ENCODE measurements at regions not wholly inside any gene's neighbourhood (a gene's known extent, or its start where the extent isn't known, plus 50 kb on each side); places are given as distances from the start of the nearest gene placed in this dataset.

DNA sequence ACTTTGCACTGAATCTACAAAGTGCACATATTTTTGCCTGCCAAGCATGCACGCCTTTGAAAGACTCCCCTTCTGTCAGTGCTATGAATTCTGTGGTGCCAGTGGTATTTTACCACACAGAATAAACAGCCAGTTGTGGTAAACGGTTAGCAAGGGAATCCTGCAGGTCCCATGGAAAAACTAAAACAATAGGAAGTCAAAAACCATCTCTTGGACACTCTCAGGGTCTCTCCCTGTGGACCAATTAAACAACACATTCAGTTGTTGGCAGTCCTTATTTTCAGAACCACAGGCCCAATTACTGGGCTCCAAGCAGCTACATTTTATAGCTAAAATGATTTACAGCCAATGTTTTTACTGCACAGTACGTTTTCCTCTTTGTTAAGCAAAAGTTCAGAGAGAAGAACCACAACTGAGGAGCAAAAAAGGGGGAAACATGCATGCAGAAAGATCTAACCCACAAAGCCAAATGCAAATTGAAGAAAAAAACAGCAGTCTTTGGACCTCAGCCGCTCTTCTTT, 116.9 kb downstream of the KCTD12 start:
- Histone ChIP-seq H3K27me3 (ENCODE audit: control insufficient read depth in 3 of 3, insufficient read depth in 3 of 3, low read length in 3 of 3) (no peaks in the 10 kb centered on the region), H3K4me3 (ENCODE audit: low read depth in 1 of 3, low read length in 3 of 3) (no peak overlapping the region), H3K4me1 (ENCODE audit: control insufficient read depth in 3 of 3, insufficient read depth in 2 of 3, low read depth in 1 of 3, low read length in 2 of 3) (no peaks in the 10 kb centered on the region), H3K36me3 (ENCODE audit: control insufficient read depth in 3 of 3, insufficient read depth in 2 of 3, low read depth in 1 of 3, low read length in 3 of 3) (no peaks in the 10 kb centered on the region), H3K27ac (ENCODE audit: low read depth in 1 of 3, low read length in 2 of 3) (no peak overlapping the region), H3K9me3 (ENCODE audit: control insufficient read depth in 2 of 2, insufficient read depth in 1 of 2, low read depth in 1 of 2, low read length in 1 of 2) (no peaks in the 10 kb centered on the region)
- DNase-seq (no peak), FAIRE-seq (no peak)
- 46 to 57% (median 50%) methylated on average over 4 of the region's 4 CpGs for WGBS, 3 donors

DNA sequence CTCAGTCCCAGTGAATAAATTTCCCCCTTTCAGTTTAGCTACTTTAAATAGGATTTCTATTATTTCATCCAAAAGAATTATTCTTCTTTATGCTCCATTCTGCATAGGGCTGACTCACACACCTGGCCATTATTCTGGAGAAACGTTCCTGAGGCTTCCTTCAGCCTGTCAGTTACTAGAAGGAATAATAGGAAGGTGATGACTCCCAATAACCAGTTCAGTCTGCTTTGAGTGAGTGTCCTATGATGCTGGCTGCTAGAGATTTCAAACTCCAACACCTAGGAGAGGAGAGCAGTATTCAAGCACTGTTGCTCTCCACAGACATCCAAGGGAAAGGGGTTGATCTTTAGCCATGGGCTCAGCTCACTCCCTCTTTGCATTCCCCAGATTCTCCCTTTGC, 117.8 kb downstream of the KCTD12 start:
- H3K9me3 ChIP-seq (ENCODE audit: control insufficient read depth in 2 of 2, insufficient read depth in 1 of 2, low read depth in 1 of 2, low read length in 1 of 2): no peaks in the 10 kb centered on the region
- H3K27me3 ChIP-seq (ENCODE audit: control insufficient read depth in 3 of 3, insufficient read depth in 3 of 3, low read length in 3 of 3): no peaks in the 10 kb centered on the region
- H3K36me3 ChIP-seq (ENCODE audit: control insufficient read depth in 3 of 3, insufficient read depth in 2 of 3, low read depth in 1 of 3, low read length in 3 of 3): no peaks in the 10 kb centered on the region
- DNase-seq: no peak
- H3K4me3 ChIP-seq (ENCODE audit: low read depth in 1 of 3, low read length in 3 of 3): no peak overlapping the region
- no peak overlapping the region for H3K27ac ChIP-seq (ENCODE audit: low read depth in 1 of 3, low read length in 2 of 3)
- FAIRE-seq: no peak
- H3K4me1 ChIP-seq (ENCODE audit: control insufficient read depth in 3 of 3, insufficient read depth in 2 of 3, low read depth in 1 of 3, low read length in 2 of 3): no peaks in the 10 kb centered on the region
- 57 to 73% (median 61%) methylated on average over 1 of the region's 1 CpG for WGBS, 3 donors

DNA sequence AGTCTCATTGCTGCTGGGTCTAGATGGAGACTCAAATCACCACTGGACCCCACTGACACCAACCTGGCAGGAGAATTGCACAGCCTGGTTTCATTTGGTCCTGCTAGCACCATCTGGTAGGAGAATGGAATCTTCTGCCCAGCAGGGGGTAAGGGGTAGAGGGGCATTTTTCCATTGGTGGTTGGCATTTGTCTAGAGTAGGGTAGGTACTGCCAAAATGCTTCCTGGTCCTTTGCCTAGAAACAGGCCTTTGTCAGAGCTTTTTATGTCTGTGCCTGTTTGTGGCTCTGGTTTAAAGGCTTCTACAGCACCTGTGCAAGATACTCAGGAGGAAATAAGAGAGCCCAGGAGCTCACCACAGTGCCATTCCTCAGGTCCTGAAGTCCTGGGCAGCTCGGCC, 121.3 kb downstream of the KCTD12 start:
- Histone ChIP-seq H3K27me3 (ENCODE audit: control insufficient read depth in 3 of 3, insufficient read depth in 3 of 3, low read length in 3 of 3) (no peaks in the 10 kb centered on the region), H3K4me1 (ENCODE audit: control insufficient read depth in 3 of 3, insufficient read depth in 2 of 3, low read depth in 1 of 3, low read length in 2 of 3) (no peaks in the 10 kb centered on the region), H3K36me3 (ENCODE audit: control insufficient read depth in 3 of 3, insufficient read depth in 2 of 3, low read depth in 1 of 3, low read length in 3 of 3) (no peaks in the 10 kb centered on the region), H3K9me3 (ENCODE audit: control insufficient read depth in 2 of 2, insufficient read depth in 1 of 2, low read depth in 1 of 2, low read length in 1 of 2) (no peaks in the 10 kb centered on the region), H3K27ac (ENCODE audit: low read depth in 1 of 3, low read length in 2 of 3) (peak overlapping the region in 1 of 3 donors; percentile 1), H3K4me3 (ENCODE audit: low read depth in 1 of 3, low read length in 3 of 3) (no peak overlapping the region)
- 67 to 83% (median 83%) methylated on average over 1 of the region's 1 CpG for WGBS, 3 donors
- DNase-seq (no peak), FAIRE-seq (no peak)

DNA sequence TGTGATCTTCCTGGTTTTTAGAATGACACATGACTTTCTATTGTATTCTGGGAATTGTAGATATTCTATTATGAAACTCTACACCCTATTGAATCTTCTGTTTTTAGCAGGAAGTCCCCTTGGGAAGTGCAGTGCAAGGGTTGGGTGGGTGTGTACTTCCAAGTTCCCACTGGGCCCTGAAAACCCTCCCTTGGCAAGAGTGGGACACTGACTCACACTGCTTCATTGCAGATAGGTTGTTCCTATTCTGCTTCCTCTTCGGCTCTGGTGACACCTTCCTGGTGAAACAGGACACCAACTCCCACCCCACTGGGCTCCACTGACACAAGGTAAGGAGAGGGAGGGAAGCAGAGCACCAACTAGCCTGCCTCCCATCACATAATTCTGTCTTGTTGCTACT, 121.8 kb downstream of the KCTD12 start:
- FAIRE-seq (no peak), DNase-seq (no peak)
- Histone ChIP-seq H3K27me3 (ENCODE audit: control insufficient read depth in 3 of 3, insufficient read depth in 3 of 3, low read length in 3 of 3) (no peaks in the 10 kb centered on the region), H3K4me3 (ENCODE audit: low read depth in 1 of 3, low read length in 3 of 3) (no peak overlapping the region), H3K36me3 (ENCODE audit: control insufficient read depth in 3 of 3, insufficient read depth in 2 of 3, low read depth in 1 of 3, low read length in 3 of 3) (no peaks in the 10 kb centered on the region), H3K4me1 (ENCODE audit: control insufficient read depth in 3 of 3, insufficient read depth in 2 of 3, low read depth in 1 of 3, low read length in 2 of 3) (no peaks in the 10 kb centered on the region), H3K27ac (ENCODE audit: low read depth in 1 of 3, low read length in 2 of 3) (peak overlapping the region in 1 of 3 donors; percentile 1), H3K9me3 (ENCODE audit: control insufficient read depth in 2 of 2, insufficient read depth in 1 of 2, low read depth in 1 of 2, low read length in 1 of 2) (no peaks in the 10 kb centered on the region)
- 33 to 66% (median 43%) methylated on average over 1 of the region's 1 CpG for WGBS, 3 donors

DNA sequence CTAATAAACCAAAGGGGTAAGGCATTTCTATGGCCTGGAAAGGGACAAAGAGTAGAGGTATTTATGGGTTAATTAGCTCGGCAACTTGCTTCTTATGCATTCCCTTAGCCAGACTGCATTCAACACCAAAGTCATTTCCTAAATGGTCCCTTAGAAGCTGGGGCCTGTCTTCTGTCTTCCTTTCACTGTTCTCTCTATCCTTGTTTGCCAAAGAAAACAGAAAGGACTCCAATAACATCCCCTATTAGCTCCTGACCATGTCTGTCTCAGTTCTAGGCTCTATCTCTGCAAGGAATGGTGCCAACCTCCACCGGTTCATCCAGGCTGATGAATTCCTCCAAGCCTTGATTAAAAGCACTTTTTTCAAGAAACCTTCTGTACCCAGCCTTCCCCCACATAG, 123.5 kb downstream of the KCTD12 start:
- no peak overlapping the region for H3K27ac ChIP-seq (ENCODE audit: low read depth in 1 of 3, low read length in 2 of 3)
- no peak overlapping the region for H3K4me3 ChIP-seq (ENCODE audit: low read depth in 1 of 3, low read length in 3 of 3)
- H3K4me1 ChIP-seq (ENCODE audit: control insufficient read depth in 3 of 3, insufficient read depth in 2 of 3, low read depth in 1 of 3, low read length in 2 of 3): no peaks in the 10 kb centered on the region
- no peaks in the 10 kb centered on the region for H3K36me3 ChIP-seq (ENCODE audit: control insufficient read depth in 3 of 3, insufficient read depth in 2 of 3, low read depth in 1 of 3, low read length in 3 of 3)
- no peaks in the 10 kb centered on the region for H3K9me3 ChIP-seq (ENCODE audit: control insufficient read depth in 2 of 2, insufficient read depth in 1 of 2, low read depth in 1 of 2, low read length in 1 of 2)
- WGBS, 3 donors: 59 to 65% (median 60%) methylated on average over 2 of the region's 2 CpGs
- no peak for DNase-seq
- no peak for FAIRE-seq
- H3K27me3 ChIP-seq (ENCODE audit: control insufficient read depth in 3 of 3, insufficient read depth in 3 of 3, low read length in 3 of 3): no peaks in the 10 kb centered on the region

DNA sequence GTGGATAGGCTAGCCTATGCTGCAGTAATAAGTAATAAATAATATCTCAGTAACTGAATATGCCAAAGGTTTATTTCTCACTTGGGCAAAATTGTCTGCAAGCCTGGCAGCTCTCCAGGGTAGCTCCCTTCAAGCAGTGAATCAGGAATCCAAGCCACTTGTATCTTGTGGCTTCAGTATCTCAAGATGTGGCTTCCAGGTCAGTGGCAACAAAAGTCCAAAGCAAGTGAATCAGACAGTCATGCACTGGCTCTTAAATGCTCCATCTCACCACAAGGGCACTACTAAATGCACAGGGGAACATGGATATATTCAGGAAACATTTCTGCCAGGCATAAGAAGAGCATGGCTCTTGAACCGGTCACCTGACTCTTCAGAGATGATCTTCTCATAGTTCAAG, 126.3 kb downstream of the KCTD12 start:
- Histone ChIP-seq H3K27me3 (ENCODE audit: control insufficient read depth in 3 of 3, insufficient read depth in 3 of 3, low read length in 3 of 3) (no peaks in the 10 kb centered on the region), H3K9me3 (ENCODE audit: control insufficient read depth in 2 of 2, insufficient read depth in 1 of 2, low read depth in 1 of 2, low read length in 1 of 2) (no peaks in the 10 kb centered on the region), H3K36me3 (ENCODE audit: control insufficient read depth in 3 of 3, insufficient read depth in 2 of 3, low read depth in 1 of 3, low read length in 3 of 3) (no peaks in the 10 kb centered on the region), H3K4me3 (ENCODE audit: low read depth in 1 of 3, low read length in 3 of 3) (no peak overlapping the region), H3K27ac (ENCODE audit: low read depth in 1 of 3, low read length in 2 of 3) (no peak overlapping the region), H3K4me1 (ENCODE audit: control insufficient read depth in 3 of 3, insufficient read depth in 2 of 3, low read depth in 1 of 3, low read length in 2 of 3) (no peaks in the 10 kb centered on the region)
- FAIRE-seq (no peak), DNase-seq (no peak)
- WGBS, 3 donors: 96 to 100% (median 96%) methylated on average over 1 of the region's 1 CpG

DNA sequence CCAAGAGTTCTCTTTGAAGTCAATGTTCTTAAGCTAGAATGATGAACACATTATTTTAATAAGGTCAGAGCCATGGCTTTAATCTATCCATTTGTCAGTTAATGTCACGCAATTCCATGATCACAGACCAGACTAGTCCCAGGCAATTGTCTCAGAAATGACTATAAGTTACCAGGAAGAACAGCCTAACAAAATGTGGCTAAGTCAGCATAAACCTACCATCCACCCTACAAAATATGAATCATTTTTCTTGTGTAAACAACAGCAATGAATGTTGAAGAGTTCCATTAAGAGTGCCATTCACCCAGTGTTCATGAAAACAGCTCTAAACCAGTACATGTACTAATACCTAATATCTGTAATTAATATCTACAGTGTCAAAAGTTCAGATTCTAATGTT, 127.5 kb downstream of the KCTD12 start:
- H3K36me3 ChIP-seq (ENCODE audit: control insufficient read depth in 3 of 3, insufficient read depth in 2 of 3, low read depth in 1 of 3, low read length in 3 of 3): no peaks in the 10 kb centered on the region
- FAIRE-seq: no peak
- no peaks in the 10 kb centered on the region for H3K4me1 ChIP-seq (ENCODE audit: control insufficient read depth in 3 of 3, insufficient read depth in 2 of 3, low read depth in 1 of 3, low read length in 2 of 3)
- DNase-seq: no peak
- WGBS, 3 donors: 87 to 94% (median 93%) methylated on average over 1 of the region's 1 CpG
- no peak overlapping the region for H3K4me3 ChIP-seq (ENCODE audit: low read depth in 1 of 3, low read length in 3 of 3)
- H3K27me3 ChIP-seq (ENCODE audit: control insufficient read depth in 3 of 3, insufficient read depth in 3 of 3, low read length in 3 of 3): no peaks in the 10 kb centered on the region
- no peaks in the 10 kb centered on the region for H3K9me3 ChIP-seq (ENCODE audit: control insufficient read depth in 2 of 2, insufficient read depth in 1 of 2, low read depth in 1 of 2, low read length in 1 of 2)
- H3K27ac ChIP-seq (ENCODE audit: low read depth in 1 of 3, low read length in 2 of 3): no peak overlapping the region

DNA sequence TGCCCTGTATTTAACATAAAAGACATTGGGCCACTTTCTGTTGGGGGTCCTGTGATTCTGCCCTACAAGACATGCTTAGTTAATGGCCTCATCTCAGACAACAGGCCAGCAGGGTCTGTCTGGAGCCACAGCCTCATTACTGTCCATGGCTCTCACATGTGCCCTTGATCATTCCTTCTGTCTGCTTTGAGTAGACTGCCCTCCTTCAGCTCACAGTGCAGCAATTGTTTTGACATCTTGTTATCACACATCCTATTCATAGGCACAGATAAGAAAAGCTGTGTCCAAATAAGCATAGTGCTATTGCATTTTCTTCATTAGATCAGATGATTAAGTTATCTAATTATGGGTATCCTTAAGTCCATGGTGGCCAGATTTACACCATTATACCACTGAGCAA, 127.9 kb downstream of the KCTD12 start:
- FAIRE-seq: no peak
- H3K36me3 ChIP-seq (ENCODE audit: control insufficient read depth in 3 of 3, insufficient read depth in 2 of 3, low read depth in 1 of 3, low read length in 3 of 3): no peaks in the 10 kb centered on the region
- DNase-seq: no peak

DNA sequence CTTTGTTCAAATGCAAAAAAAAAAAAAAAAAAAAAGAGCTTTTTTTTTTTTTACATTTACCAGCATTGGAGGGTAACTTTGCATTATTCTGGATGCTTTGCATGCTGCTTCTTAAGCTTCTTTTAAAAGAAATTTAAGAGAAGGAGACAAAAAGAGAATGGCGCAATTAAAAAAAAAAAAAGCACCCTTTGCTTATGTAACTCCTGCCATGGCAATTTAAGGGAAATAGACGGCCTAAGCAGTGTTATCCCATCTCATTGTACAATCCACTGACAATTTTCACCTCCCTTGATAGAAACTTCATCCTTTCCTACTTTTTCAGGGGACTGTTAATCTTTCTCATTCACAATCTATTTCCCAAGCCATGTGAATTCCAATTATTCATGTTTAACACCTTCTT, 129.8 kb downstream of the KCTD12 start:
- FAIRE-seq (no peak), DNase-seq (no peak)
- no peak overlapping the region for H3K27ac ChIP-seq (ENCODE audit: low read depth in 1 of 3, low read length in 2 of 3)

More for the DNA sequence above, 127.9 kb downstream of the KCTD12 start:
- no peak overlapping the region for H3K27ac ChIP-seq (ENCODE audit: low read depth in 1 of 3, low read length in 2 of 3)
- no peak overlapping the region for H3K4me3 ChIP-seq (ENCODE audit: low read depth in 1 of 3, low read length in 3 of 3)
- no peaks in the 10 kb centered on the region for H3K4me1 ChIP-seq (ENCODE audit: control insufficient read depth in 3 of 3, insufficient read depth in 2 of 3, low read depth in 1 of 3, low read length in 2 of 3)
- no peaks in the 10 kb centered on the region for H3K9me3 ChIP-seq (ENCODE audit: control insufficient read depth in 2 of 2, insufficient read depth in 1 of 2, low read depth in 1 of 2, low read length in 1 of 2)
- H3K27me3 ChIP-seq (ENCODE audit: control insufficient read depth in 3 of 3, insufficient read depth in 3 of 3, low read length in 3 of 3): no peaks in the 10 kb centered on the region

More for the DNA sequence above, 129.8 kb downstream of the KCTD12 start:
- H3K9me3 ChIP-seq (ENCODE audit: control insufficient read depth in 2 of 2, insufficient read depth in 1 of 2, low read depth in 1 of 2, low read length in 1 of 2): no peaks in the 10 kb centered on the region
- H3K27me3 ChIP-seq (ENCODE audit: control insufficient read depth in 3 of 3, insufficient read depth in 3 of 3, low read length in 3 of 3): no peaks in the 10 kb centered on the region
- H3K4me1 ChIP-seq (ENCODE audit: control insufficient read depth in 3 of 3, insufficient read depth in 2 of 3, low read depth in 1 of 3, low read length in 2 of 3): no peaks in the 10 kb centered on the region
- WGBS, 3 donors: 69 to 93% (median 86%) methylated on average over 2 of the region's 2 CpGs
- no peak overlapping the region for H3K4me3 ChIP-seq (ENCODE audit: low read depth in 1 of 3, low read length in 3 of 3)
- no peaks in the 10 kb centered on the region for H3K36me3 ChIP-seq (ENCODE audit: control insufficient read depth in 3 of 3, insufficient read depth in 2 of 3, low read depth in 1 of 3, low read length in 3 of 3)

Measured in small intestine (tissue), 7 donors.